IPS DF 19.7 (cell line): ENCODE measurements at regions not wholly inside any gene's neighbourhood (a gene's known extent, or its start where the extent isn't known, plus 50 kb on each side); places are given as distances from the start of the nearest gene placed in this dataset.

Source experiments
- DNase-seq: peaks from one replicate; pipeline ENCODE4 v3.0.0-alpha.2; 2013; ENCODE audit warnings: low read depth, low spot score

GRCh38 chrX:20523626-20524312 is 257.1 kb upstream of the RPS6KA3 start:
- no peak for DNase-seq

DNA sequence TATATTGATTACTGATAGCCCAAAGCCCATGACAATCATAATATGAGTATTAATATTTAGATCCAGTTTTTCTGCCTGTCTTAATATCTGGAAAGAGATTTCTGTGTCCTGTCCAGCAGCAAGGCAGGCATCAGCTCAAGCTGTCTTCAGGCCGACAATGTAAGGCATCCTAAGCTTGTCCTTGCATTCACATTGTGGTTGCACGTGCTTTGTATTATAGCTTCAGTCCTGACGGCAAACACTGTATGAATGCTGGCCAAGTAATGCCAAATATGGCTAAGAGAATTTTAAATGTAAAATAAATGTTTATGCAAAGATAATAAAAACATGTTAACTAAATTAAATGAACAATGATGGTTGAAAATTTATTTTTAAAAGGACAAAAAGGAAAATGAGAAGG is 255.7 kb upstream of the RPS6KA3 start:
- no peak for DNase-seq

DNA sequence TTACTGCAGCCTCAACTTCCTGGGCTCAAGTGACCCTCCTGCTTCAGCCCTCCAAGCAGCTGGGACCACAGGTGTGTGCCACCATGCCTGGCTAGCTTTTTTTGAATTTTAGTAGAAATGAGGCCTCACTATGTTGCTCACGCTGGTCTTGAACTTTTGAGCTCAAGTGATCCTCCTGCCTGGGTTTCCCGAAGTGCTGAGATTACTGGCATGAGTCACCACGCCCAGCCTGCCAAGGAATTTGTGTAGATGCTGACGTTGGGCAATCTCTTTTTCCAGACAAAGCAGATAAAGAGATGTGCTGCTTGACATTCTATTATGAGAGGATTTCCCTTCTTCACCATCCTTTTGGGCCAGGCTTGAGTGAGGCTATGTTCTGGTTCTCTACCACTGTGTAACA is 254.5 kb upstream of the RPS6KA3 start:
- DNase-seq, result no peak

DNA sequence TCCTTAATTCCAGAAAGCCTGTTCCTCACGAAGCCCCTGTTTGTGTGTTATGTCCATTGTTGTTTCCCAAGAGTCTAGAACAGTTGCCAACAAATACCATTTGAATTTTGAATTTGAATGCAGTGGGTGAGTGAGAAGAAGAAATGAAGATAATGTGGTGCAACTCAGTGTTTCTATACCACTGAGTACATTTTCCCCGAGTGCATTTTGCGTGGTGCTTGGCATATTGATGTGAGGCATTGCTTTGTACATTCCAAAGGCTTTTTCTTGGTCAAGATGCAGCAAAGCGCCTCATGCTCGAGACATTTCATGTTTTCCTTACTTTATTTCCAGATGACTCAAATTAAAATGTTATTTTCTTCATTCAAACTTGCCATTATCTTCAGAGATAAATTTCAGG is 253.1 kb upstream of the RPS6KA3 start:
- DNase-seq, result no peak

- no peak for DNase-seq
These were observed 252.4 kb upstream of the RPS6KA3 start for GRCh38 chrX:20519146-20519545.

DNA sequence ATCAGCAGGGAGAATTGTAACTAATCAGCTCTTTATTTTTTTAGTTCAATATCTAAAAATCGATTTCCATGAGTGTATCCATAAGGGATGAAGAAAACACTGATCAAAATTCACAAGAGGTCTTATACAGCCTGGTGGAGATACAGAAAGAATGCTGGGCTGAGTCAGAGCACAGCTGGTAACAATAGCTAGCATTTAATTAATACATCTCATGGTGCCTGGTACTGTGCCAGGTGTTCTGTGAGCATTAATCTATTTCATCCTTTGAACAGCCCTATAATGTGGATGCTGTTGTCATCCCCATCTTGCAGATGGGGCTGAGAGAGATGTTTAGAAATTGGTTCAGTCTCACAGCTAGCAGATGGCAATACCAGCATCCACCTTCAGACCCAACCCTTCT is 250.9 kb upstream of the RPS6KA3 start:
- no peak for DNase-seq

DNA sequence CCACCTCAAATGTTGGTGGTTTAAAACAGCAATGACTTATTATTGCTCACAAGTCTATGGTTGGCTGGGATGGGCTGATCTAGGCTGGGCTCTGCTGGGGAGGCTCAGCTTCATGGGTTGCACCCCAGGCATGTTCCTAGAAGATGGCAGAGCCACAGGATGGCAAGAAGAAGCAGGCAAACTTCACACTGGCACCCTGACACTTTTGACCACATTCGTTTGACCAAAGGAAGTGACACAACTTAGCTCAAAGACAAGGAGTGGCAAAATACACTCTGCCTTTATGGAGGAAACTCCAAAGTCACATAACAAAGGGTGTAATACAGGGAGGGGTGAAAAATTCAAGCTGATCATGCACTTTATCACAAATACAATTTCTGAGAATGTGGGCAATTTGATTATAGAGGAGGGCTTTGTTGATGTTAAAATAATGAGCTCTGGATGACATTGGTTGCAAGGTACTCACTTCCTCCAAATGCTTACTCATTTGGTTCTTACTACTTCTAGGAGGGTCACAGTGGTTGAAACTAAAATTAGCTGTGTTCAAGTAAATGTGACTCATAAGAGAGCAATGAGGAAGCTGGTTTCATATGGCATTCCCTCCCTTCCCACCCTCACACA is 249.2 kb upstream of the RPS6KA3 start:
- DNase-seq, result peak; percentile 15

- no peak for DNase-seq
These were observed 247.6 kb upstream of the RPS6KA3 start for GRCh38 chrX:20514358-20514757.

GRCh38 chrX:20513185-20513584 is 246.5 kb upstream of the RPS6KA3 start:
- DNase-seq, result no peak

DNA sequence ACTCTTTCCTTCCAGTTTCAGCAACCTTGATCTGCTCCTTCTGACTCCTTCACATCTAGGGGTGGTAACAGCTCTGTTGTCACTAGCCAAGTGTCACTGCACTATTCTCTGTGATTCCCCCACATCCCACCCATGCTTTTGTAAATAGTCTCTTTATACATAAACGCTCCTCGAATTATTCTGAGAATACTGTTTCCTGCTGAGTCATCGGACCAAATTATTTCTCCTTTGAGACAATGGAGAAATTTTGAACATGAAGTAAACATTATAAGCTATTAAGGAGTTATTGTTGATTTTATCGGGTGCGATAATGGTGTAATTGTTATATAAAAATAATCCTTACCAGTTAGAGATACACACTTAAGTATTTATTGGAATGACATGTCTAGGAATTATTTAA is 245.1 kb upstream of the RPS6KA3 start:
- DNase-seq, result no peak

DNA sequence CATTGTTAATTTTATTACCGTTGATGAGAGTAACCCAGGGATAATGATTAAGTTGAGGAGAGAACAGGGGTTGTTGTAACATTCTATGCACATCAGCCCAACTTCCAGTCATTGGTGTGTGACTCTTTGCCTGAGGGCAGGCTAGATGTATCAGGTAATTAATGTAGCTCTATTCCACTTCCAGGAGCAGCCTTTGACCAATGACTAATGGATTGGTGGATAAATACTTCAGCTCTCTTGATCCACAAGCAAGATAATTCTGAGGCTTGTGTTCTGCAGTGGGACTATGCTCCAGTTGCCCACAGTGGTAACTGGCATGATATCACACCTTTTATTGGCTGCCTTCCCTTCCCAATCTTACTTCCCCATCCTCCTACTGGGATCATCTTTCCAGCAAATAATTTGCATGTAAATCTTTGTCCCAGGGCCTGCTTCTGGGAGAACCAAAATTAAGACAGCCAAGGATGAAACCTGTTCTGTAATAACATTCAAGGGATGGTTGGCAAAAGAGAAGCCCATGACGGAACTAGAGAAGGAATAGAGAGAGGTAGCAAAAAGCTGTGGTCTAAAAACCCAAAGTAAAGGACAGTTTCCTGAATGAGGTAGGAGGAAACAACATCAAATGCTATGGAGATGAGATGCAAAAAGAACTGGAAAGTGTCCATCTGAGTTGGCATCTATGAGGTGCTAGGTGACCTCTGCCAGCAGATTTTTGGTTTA is 241.4 kb upstream of the RPS6KA3 start:
- no peak for DNase-seq

DNA sequence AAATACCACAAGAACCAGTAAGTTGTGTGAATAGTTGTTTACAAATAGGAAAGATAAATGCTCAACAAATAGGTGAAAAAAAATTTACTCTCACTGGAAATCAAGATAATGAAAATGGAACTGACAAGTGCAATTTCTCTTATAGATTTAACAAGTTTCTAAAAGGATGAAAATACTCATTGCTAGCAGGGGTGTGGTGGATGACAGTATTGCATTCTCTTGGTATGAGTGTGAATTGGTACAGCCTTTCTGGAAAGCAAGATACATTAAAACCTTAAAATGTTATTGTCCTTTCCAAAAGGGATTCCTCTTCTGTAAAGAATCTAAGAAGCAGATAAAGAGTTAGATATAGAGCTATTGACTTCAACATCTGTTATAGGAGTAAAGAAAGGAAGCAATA is 240.0 kb upstream of the RPS6KA3 start:
- DNase-seq, result no peak

DNA sequence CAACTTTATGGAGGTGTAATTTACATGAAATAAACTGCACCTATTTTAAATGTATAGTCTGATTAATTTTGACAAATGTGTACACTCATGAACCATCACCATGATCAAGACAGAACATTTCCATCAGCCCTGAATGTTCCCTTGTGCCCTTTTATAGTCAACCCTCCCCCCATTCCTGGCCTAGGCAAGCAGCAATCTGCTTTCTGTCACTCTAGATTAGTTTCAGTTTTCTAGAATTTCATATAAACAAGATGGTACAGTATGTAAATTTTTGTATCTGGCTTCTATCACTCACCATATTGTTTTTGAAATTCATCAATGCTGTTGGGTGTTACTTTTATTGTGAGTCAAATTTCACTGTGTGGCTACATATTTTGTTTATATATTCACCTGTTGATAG is 234.2 kb upstream of the RPS6KA3 start:
- no peak for DNase-seq

GRCh38 chrX:20500171-20500865 is 233.6 kb upstream of the RPS6KA3 start:
- no peak for DNase-seq

DNA sequence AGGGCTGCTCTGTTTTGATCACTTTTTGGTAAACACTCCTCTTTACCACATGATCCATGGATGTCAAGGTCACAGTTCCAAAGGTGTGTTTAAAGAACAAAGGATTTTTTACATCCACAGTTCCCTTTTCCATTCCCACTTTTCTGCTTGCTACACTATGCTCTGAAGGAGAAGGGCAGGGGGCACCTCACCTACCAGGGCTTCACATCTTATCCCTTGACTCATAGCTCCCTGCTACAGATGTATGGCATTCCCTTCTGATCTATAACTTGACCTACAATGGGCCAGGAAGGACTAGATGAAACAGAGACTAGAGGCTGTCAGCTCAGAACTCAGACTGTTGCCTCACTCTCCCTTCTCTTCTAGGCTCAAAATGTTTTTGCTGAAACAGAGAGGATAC is 233.1 kb upstream of the RPS6KA3 start:
- no peak for DNase-seq

DNA sequence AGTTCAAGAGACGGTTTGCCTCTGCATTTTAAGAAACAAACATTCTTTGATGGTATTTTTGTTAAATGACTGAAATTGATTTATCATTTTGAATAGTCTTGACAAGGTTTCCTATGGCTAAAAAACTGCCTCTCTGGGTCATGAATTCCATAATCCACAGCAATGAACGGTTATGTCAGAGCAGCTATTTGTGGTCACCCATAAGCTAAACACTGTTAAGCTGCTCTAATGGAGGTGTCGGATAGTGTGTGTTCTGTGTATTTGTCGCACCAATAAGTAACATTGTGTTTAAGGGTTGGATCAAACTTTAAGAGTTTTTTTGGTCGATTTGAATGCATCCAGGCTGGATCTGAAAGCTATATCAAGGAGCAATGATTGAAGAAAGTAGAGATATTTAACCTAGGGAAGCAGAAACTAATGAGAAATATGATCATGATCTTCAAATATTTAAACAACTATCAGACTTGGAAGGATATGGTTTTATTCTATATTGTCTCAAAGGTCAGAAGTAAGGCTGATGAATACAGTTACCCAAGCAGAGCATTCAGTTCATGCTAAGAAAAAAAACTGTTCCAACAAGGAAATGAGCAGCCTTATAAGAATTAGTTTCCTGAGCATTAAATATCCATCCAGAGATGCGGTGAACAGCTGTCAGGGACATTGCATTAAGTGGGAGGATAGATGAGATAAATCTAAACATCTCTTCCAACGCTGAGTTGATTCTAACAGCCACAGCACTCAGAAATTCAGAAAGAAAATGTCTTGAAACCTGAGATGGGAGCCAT is 232.3 kb upstream of the RPS6KA3 start:
- no peak for DNase-seq

DNA sequence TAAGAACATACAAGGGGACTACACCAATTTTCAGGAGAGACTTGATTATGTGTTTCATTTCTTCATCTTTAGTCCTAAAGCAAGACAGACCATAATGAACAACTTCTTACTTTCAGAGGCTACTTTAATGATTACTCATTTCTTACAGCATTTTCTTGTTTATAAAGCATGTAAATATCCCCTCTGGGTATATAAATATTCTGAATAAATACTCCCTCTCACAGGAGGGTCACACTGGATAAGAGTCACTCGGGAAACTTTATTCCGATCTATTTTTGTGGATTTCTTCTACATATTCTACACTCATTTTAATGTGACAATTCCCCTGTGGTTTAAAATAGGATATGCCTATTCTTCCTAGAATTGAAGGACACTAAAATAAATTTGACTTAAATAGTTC is 228.9 kb upstream of the RPS6KA3 start:
- no peak for DNase-seq

GRCh38 chrX:20488473-20488872 is 221.8 kb upstream of the RPS6KA3 start:
- DNase-seq, result no peak

DNA sequence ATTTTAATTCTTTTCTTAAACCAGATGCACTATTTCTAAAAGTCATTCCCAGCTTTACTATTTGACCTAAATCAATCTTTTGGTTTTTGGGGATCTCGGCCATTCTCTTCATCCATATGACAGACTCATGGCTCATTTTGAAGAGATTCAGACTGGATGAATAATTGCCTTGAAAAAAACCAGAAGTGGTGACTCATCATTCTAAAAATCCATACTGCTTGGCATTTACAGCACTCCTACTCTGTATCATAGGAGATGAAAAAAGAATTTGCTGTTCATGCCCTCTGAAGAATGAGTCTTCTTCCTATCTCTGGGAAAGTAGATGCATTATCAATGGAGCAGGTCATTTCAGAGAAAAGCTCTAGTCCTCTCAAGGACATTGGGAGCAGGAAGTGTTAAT is 220.5 kb upstream of the RPS6KA3 start:
- no peak for DNase-seq

- no peak for DNase-seq
These were observed 214.9 kb upstream of the RPS6KA3 start for GRCh38 chrX:20481632-20482031.

- DNase-seq, result no peak
These were observed 213.2 kb upstream of the RPS6KA3 start for GRCh38 chrX:20479896-20480295.

- DNase-seq, result no peak
These were observed 212.3 kb upstream of the RPS6KA3 start for GRCh38 chrX:20479048-20479447.
